ENCODE measurements at regions not wholly inside any gene's neighbourhood (a gene's known extent, or its start where the extent isn't known, plus 50 kb on each side); places are given as distances from the start of the nearest gene placed in this dataset.
"Not testable (repeated sequence)": the region's sequence is repeated elsewhere in the genome, so short reads cannot be mapped to it uniquely, and the experiment has no call there.

GRCh38 chr9:96150324-96151227 is 151.4 kb downstream of the HSD17B3 start:
- H3K4me1 Mint-ChIP-seq (ENCODE audit: low read depth) = no peaks in the 10 kb centered on the region
- H3K27ac Mint-ChIP-seq = no peak overlapping the region
- DNase-seq = no peak
- H3K36me3 Mint-ChIP-seq (ENCODE audit: low read depth) = no peaks in the 10 kb centered on the region; the same call in 1 of the 2 replicates
- no peak overlapping the region for H3K4me3 Mint-ChIP-seq
- H3K27me3 Mint-ChIP-seq (ENCODE audit: insufficient read depth) = peaks cover 23% of the 10 kb centered on the region
- TF ChIP-seq CTCF (IDR thresholded peaks at IDR 0.05) = no peak
- no peaks in the 10 kb centered on the region for H3K9me3 Mint-ChIP-seq

- Mint-ChIP-seq H3K4me3 (no peak overlapping the region), H3K27ac (no peak overlapping the region), H3K27me3 (ENCODE audit: insufficient read depth) (peaks cover 28% of the 10 kb centered on the region), H3K4me1 (ENCODE audit: low read depth) (no peaks in the 10 kb centered on the region), H3K36me3 (ENCODE audit: low read depth) (no peaks in the 10 kb centered on the region; the same call in 1 of the 2 replicates), H3K9me3 (no peaks in the 10 kb centered on the region)
- TF ChIP-seq CTCF (IDR thresholded peaks at IDR 0.05) = no peak
- DNase-seq = no peak
These were observed 152.3 kb downstream of the HSD17B3 start for GRCh38 chr9:96149533-96150280.

- Mint-ChIP-seq H3K4me3 (no peak overlapping the region), H3K36me3 (ENCODE audit: low read depth) (no peaks in the 10 kb centered on the region; the same call in 1 of the 2 replicates), H3K27ac (no peak overlapping the region), H3K9me3 (no peaks in the 10 kb centered on the region), H3K27me3 (ENCODE audit: insufficient read depth) (peaks cover 29% of the 10 kb centered on the region), H3K4me1 (ENCODE audit: low read depth) (no peaks in the 10 kb centered on the region)
- no peak for DNase-seq
- no peak for TF ChIP-seq CTCF (IDR thresholded peaks at IDR 0.05)
These were observed 153.1 kb downstream of the HSD17B3 start for GRCh38 chr9:96148634-96149532.

- not testable (repeated sequence) for H3K9me3 Mint-ChIP-seq; H3K4me1 Mint-ChIP-seq (ENCODE audit: low read depth); H3K36me3 Mint-ChIP-seq (ENCODE audit: low read depth); H3K27ac Mint-ChIP-seq; H3K4me3 Mint-ChIP-seq; DNase-seq
- H3K27me3 Mint-ChIP-seq (ENCODE audit: insufficient read depth) = peaks cover 17% of the 10 kb centered on the region
These were observed 154.9 kb downstream of the HSD17B3 start for GRCh38 chr9:96147029-96147428.

- DNase-seq = no peak
- Mint-ChIP-seq H3K27ac (no peak overlapping the region), H3K27me3 (ENCODE audit: insufficient read depth) (peaks cover 24% of the 10 kb centered on the region), H3K4me3 (no peak overlapping the region; the same call in 1 of the 2 replicates), H3K9me3 (no peaks in the 10 kb centered on the region), H3K36me3 (ENCODE audit: low read depth) (no peaks in the 10 kb centered on the region; the same call in 1 of the 2 replicates), H3K4me1 (ENCODE audit: low read depth) (peaks cover 42% of the 10 kb centered on the region)
- no peak for TF ChIP-seq CTCF (IDR thresholded peaks at IDR 0.05)
These were observed 160.3 kb downstream of the HSD17B3 start for GRCh38 chr9:96141666-96142065.
